Panc1 (cell line): ENCODE measurements at regions not wholly inside any gene's neighbourhood (a gene's known extent, or its start where the extent isn't known, plus 50 kb on each side); places are given as distances from the start of the nearest gene placed in this dataset.

Experiments
- ATAC-seq: fragments of 200-7000 bp; cut with Tn5 transposase; 2 replicates; pipeline ENCODE4 v1.9.1; 2020; ENCODE audit warnings: mild to moderate bottlenecking, moderate library complexity
- BruUV-seq: library from RNA; stranded (reverse); fragments of 400-500 nt; replicated peaks from 2 replicates; lab custom pipeline; 2021; lab: Mats Ljungman, UMichigan
- CTCF ChIA-PET: fragments of 300-600 bp; sonication (Branson Sonifier 250); formaldehyde crosslinking; loops from one replicate; lab custom pipeline; 2022; ENCODE audit warnings: antibody characterized with exemption; lab: Charles Lee
- POLR2A ChIA-PET: fragments of 300-600 bp; sonication (Branson Sonifier 250); formaldehyde crosslinking; loops from one replicate; lab custom pipeline; 2022; ENCODE audit warnings: antibody characterized with exemption; lab: Charles Lee
- DNase-seq: peaks from one replicate; pipeline ENCODE4 v3.0.0-alpha.2; 2010; ENCODE audit warnings: low read depth, low spot score
- H3K27ac ChIP-seq: 2 replicates; pipeline ENCODE4 v1.5.1; 2011; ENCODE audit warnings: mild to moderate bottlenecking, low read length, inconsistent platforms
- H3K27me3 ChIP-seq: fragments of 200-500 bp; sonication (Bioruptor generic); 2 replicates; pipeline ENCODE4 v1.6.0; 2014; ENCODE audit warnings: low read length, inconsistent platforms; ENCODE audit not compliant: control insufficient read depth, insufficient read depth
- H3K36me3 ChIP-seq: fragments of 200-500 bp; sonication (Bioruptor generic); 2 replicates; pipeline ENCODE4 v1.5.1; 2014; ENCODE audit warnings: inconsistent platforms, mild to moderate bottlenecking, low read length, moderate library complexity; ENCODE audit not compliant: control insufficient read depth, insufficient read depth
- H3K4me1 ChIP-seq: 2 replicates; pipeline ENCODE4 v1.5.1; 2011; ENCODE audit warnings: inconsistent platforms, mild to moderate bottlenecking, low read length, moderate library complexity; ENCODE audit not compliant: control insufficient read depth, insufficient read depth
- H3K4me3 ChIP-seq, 2 experiments: 2 replicates each; pipeline ENCODE4 v1.5.1; 2011 to 2012; ENCODE audit warnings: low read depth in 2 of 2, low read length in 2 of 2, mild to moderate bottlenecking in 2 of 2, inconsistent platforms in 1 of 2, moderate library complexity in 1 of 2
- H3K9me3 ChIP-seq: fragments of 200-500 bp; sonication (Bioruptor generic); 2 replicates; pipeline ENCODE4 v1.5.1; 2014; ENCODE audit warnings: low read depth, mild to moderate bottlenecking, inconsistent platforms, low read length, moderate library complexity; ENCODE audit not compliant: control insufficient read depth, insufficient read depth
- POLR2AphosphoS5 ChIP-seq: IDR thresholded peaks from 2 replicates; pipeline ENCODE4 v1.6.1; 2012; ENCODE audit warnings: mild to moderate bottlenecking, low read depth, low read length, moderate library complexity
- SIN3A ChIP-seq: IDR thresholded peaks from 2 replicates; pipeline ENCODE4 v1.6.1; 2012; ENCODE audit warnings: low read depth, mild to moderate bottlenecking, low read length, moderate library complexity, borderline replicate concordance; ENCODE audit not compliant: insufficient read depth
- TCF7L2 ChIP-seq: IDR thresholded peaks from 2 replicates; pipeline ENCODE4 v1.6.1; 2011; ENCODE audit warnings: mild to moderate bottlenecking, low read depth, low read length, inconsistent platforms
- in situ Hi-C: cut with HindIII; loops from 2 replicates; pipeline ENCODE4 v1.10.0; 2016; ENCODE audit warnings: low sequenced_read_pairs, low pct_unique_long_range_greater_than_20kb
- intact Hi-C: fragments of 100-400 bp; cut with micrococcal nuclease; formaldehyde crosslinking; loops from one replicate; pipeline ENCODE4 v1.10.0; 2022; ENCODE audit not compliant: unreplicated experiment
- TF ChIP-seq, protein P1 (sequence below), 2 experiments: IDR thresholded peaks; 2 replicates each; pipeline ENCODE4 v1.6.1; 2011 to 2012; ENCODE audit warnings: low read depth in 2 of 2, control low read depth in 1 of 2, low read length in 1 of 2, mild to moderate bottlenecking in 1 of 2, moderate library complexity in 1 of 2; ENCODE audit not compliant: insufficient read depth in 1 of 2
- TF ChIP-seq, protein P2 (sequence below): fragments of 450-650 bp; IDR thresholded peaks from 2 replicates; pipeline ENCODE4 v1.5.1; 2017; ENCODE audit warnings: mild to moderate bottlenecking

DNA sequence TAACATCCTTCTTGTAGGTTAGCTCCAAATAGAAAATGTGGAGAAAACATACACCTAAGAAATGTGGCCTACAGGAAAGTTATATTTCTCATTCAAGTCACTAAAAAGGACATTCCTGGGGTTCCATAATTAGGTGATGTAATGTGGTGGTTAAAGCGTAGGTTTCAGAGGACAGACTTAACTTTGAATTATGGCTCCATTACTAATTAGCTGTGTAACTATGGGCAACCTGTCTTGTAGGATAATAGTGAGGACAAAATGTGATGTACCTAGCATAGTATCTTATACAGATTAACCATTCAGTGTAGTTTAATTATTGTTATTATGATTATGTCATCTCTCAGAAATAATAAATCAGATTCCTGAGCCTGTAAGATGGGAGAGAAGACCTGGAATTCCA, 602.5 kb downstream of the TSN start:
- H3K27me3 ChIP-seq: no peaks in the 10 kb centered on the region
- in situ Hi-C loops: no loop called here
- H3K36me3 ChIP-seq: no peaks in the 10 kb centered on the region
- ATAC-seq (no peak), DNase-seq (no peak)
- H3K27ac ChIP-seq: no peak overlapping the region
- intact Hi-C loops: no loop called here
- no peaks in the 10 kb centered on the region for H3K4me1 ChIP-seq
- no TSS peak for BruUV-seq
- TF ChIP-seq, protein P1, sequence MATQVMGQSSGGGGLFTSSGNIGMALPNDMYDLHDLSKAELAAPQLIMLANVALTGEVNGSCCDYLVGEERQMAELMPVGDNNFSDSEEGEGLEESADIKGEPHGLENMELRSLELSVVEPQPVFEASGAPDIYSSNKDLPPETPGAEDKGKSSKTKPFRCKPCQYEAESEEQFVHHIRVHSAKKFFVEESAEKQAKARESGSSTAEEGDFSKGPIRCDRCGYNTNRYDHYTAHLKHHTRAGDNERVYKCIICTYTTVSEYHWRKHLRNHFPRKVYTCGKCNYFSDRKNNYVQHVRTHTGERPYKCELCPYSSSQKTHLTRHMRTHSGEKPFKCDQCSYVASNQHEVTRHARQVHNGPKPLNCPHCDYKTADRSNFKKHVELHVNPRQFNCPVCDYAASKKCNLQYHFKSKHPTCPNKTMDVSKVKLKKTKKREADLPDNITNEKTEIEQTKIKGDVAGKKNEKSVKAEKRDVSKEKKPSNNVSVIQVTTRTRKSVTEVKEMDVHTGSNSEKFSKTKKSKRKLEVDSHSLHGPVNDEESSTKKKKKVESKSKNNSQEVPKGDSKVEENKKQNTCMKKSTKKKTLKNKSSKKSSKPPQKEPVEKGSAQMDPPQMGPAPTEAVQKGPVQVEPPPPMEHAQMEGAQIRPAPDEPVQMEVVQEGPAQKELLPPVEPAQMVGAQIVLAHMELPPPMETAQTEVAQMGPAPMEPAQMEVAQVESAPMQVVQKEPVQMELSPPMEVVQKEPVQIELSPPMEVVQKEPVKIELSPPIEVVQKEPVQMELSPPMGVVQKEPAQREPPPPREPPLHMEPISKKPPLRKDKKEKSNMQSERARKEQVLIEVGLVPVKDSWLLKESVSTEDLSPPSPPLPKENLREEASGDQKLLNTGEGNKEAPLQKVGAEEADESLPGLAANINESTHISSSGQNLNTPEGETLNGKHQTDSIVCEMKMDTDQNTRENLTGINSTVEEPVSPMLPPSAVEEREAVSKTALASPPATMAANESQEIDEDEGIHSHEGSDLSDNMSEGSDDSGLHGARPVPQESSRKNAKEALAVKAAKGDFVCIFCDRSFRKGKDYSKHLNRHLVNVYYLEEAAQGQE (IDR thresholded peaks at IDR 0.05; ENCODE audit: insufficient read depth in 1 of 2, low read depth in 2 of 2, low read length in 1 of 2): no peak
- no peak for TF ChIP-seq TCF7L2
- TF ChIP-seq POLR2AphosphoS5: no peak
- TF ChIP-seq, protein P2, sequence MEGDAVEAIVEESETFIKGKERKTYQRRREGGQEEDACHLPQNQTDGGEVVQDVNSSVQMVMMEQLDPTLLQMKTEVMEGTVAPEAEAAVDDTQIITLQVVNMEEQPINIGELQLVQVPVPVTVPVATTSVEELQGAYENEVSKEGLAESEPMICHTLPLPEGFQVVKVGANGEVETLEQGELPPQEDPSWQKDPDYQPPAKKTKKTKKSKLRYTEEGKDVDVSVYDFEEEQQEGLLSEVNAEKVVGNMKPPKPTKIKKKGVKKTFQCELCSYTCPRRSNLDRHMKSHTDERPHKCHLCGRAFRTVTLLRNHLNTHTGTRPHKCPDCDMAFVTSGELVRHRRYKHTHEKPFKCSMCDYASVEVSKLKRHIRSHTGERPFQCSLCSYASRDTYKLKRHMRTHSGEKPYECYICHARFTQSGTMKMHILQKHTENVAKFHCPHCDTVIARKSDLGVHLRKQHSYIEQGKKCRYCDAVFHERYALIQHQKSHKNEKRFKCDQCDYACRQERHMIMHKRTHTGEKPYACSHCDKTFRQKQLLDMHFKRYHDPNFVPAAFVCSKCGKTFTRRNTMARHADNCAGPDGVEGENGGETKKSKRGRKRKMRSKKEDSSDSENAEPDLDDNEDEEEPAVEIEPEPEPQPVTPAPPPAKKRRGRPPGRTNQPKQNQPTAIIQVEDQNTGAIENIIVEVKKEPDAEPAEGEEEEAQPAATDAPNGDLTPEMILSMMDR: no peak
- no peak for TF ChIP-seq SIN3A
- no peak overlapping the region for H3K4me3 ChIP-seq
- ChIA-PET CTCF (no interaction called here), POLR2A (no interaction called here)
- no peaks in the 10 kb centered on the region for H3K9me3 ChIP-seq

DNA sequence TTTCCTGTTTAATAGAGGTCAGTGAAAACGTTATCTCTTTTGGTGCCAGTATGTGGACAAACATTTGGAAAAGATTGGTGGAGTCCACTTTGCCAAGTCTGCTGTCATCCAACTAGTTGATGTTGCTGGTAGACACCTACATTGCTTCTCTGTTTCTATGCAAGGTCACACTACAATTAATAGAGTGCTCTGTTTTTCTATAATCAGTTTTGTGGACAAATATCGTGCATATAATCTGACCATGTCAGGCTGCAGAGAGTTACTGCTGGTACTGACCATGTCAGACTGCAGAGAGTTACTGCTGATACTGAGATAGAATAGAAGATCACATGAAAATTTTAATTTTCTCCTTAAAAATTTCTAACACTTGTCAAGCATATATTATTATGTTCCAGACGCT, 603.3 kb downstream of the TSN start:
- no TSS peak for BruUV-seq
- H3K27me3 ChIP-seq: no peaks in the 10 kb centered on the region
- no peak overlapping the region for H3K27ac ChIP-seq
- DNase-seq (no peak), ATAC-seq (no peak)
- POLR2A ChIA-PET: no interaction called here
- intact Hi-C loops (no loop called here), in situ Hi-C loops (no loop called here)
- TF ChIP-seq, protein P1 (IDR thresholded peaks at IDR 0.05; ENCODE audit: insufficient read depth in 1 of 2, low read depth in 2 of 2, low read length in 1 of 2): no peak
- no peak for TF ChIP-seq TCF7L2
- no peak for TF ChIP-seq SIN3A
- no peak for TF ChIP-seq POLR2AphosphoS5
- TF ChIP-seq, protein P2: no peak
- H3K36me3 ChIP-seq: no peaks in the 10 kb centered on the region
- H3K4me3 ChIP-seq: no peak overlapping the region
- no peaks in the 10 kb centered on the region for H3K4me1 ChIP-seq
- CTCF ChIA-PET: no interaction called here
- no peaks in the 10 kb centered on the region for H3K9me3 ChIP-seq
